ENCODE measurements at regions not wholly inside any gene's neighbourhood (a gene's known extent, or its start where the extent isn't known, plus 50 kb on each side); places are given as distances from the start of the nearest gene placed in this dataset.
"Not testable (repeated sequence)": the region's sequence is repeated elsewhere in the genome, so short reads cannot be mapped to it uniquely, and the experiment has no call there.

GRCh38 chr6:99668036-99668705, 61.5 kb downstream of the PRDM13 start:
- TF ChIP-seq ZNF274 (IDR thresholded peaks at IDR 0.05; ENCODE audit: low read depth, low read length) = no peak
- H3K4me3 ChIP-seq (ENCODE audit: low read length) = no peak overlapping the region

DNA sequence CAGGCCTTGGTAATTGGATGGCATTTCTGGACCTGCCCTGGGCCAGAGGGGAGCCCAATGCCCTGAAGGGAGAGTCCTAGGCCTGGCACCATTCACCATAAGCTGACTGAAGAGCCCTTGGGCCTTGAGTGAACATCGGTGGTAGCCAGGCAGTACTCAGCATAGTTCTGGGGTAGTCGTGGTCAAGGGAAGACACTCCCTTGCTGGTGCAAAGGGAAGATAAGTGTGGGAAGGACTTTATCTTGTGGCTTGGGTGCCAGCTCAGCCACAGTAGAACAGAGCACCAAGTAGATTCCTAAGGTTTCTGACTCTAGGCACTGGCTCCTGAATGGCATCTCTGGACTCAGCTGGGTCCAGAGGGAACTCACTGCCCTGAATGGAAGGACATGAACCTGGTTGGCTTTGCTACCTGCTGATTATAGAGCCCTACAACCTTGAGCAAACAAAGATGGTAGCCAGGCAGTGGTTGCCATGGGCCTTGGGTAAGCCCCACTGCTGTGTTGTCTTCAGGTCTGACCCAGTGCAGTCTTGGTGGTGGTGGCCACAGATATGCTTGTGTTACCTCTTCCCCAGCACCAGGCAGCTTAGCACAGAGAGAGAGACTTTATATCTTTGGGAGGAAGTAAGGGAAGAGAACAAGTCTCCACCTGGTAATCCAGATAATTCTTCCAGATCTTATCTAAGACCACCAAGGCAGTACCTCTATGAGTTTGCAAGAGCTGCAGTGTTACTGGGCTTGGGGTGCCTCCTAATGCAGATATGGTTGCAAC, 83.5 kb downstream of the PRDM13 start:
- H3K4me3 ChIP-seq (ENCODE audit: low read length) = no peak overlapping the region
- TF ChIP-seq ZNF274 (IDR thresholded peaks at IDR 0.05; ENCODE audit: low read depth, low read length) = no peak

- not testable (repeated sequence) for H3K4me3 ChIP-seq (ENCODE audit: low read length)
Measured at GRCh38 chr6:99702287-99702686, 95.7 kb downstream of the PRDM13 start.

DNA sequence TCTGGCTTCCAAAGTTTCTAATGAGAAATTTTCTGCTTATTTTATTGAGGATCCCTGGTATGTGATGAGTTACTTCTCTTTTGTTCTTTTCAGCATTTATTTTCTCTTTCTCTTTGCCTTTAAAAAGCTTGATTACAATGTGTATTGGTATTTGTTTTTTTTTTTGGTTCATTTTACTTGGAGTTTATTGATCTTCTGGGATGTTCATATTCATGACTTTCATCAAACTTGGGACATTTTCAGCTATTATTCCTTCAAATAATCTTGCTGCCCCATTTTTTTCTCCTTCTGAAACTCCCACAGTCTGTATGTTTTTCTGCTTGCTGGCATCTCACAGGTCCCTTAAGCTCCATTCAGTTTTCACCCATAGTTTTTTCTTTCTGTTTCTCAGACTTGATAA, 102.4 kb downstream of the PRDM13 start:
- TF ChIP-seq ZNF274 (IDR thresholded peaks at IDR 0.05; ENCODE audit: low read depth, low read length) = no peak
- H3K4me3 ChIP-seq (ENCODE audit: low read length) = no peak overlapping the region

GRCh38 chr6:99711302-99711701, 104.7 kb downstream of the PRDM13 start:
- TF ChIP-seq ZNF274 (IDR thresholded peaks at IDR 0.05; ENCODE audit: low read depth, low read length) = no peak

DNA sequence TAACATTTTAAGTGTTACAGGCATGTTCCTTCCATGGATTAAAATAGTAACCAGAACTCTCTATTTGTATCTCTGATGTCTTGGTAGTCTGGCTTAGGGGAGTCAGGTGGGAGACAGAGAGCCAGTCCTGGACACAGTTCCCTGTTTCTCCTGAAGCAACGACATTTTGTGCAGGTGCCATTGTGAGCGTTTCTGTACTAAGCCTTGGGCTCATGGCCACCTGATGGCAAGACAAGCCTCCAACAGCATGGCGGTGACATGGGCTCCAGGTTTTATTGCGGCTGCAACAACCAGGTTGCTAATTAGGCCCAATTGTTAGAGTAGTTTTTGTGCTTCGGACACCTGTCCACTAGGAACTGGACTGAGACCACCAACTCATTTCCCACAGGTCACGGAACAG, 105.3 kb downstream of the PRDM13 start:
- no peak overlapping the region for H3K4me3 ChIP-seq (ENCODE audit: low read length)
- TF ChIP-seq ZNF274 (IDR thresholded peaks at IDR 0.05; ENCODE audit: low read depth, low read length) = no peak

More at GRCh38 chr6:99711302-99711701, 104.7 kb downstream of the PRDM13 start:
- no peak overlapping the region for H3K4me3 ChIP-seq (ENCODE audit: low read length)

DNA sequence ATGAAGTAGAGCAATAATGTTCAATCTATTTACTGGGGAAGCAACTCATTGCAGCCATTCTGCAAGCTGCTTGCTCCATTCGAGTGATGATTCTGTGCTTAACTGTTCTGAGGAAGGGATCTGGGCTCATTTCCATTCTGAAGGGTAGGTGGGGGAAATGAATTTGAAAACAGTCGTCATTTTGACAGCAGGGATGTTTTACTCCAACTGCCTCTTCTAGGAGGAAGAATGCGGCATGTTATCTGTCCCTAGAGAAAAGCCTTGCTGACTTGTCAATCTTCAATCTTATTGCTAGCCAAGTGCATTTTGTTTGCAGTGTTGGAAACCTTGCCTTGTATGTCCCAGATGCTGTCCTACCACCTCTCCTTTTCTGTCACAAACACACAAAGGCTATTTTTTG, 105.9 kb downstream of the PRDM13 start:
- no peak overlapping the region for H3K4me3 ChIP-seq (ENCODE audit: low read length)
- TF ChIP-seq ZNF274 (IDR thresholded peaks at IDR 0.05; ENCODE audit: low read depth, low read length) = no peak

- H3K4me3 ChIP-seq (ENCODE audit: low read length) = not testable (repeated sequence)
Measured at GRCh38 chr6:99722043-99722442, 115.4 kb downstream of the PRDM13 start.

- not testable (repeated sequence) for H3K4me3 ChIP-seq (ENCODE audit: low read length)
Measured at GRCh38 chr6:99730237-99730636, 123.6 kb downstream of the PRDM13 start.

GRCh38 chr6:99736302-99736701, 129.7 kb downstream of the PRDM13 start:
- no peak overlapping the region for H3K4me3 ChIP-seq (ENCODE audit: low read length)
- no peak for TF ChIP-seq ZNF274 (IDR thresholded peaks at IDR 0.05; ENCODE audit: low read depth, low read length)

DNA sequence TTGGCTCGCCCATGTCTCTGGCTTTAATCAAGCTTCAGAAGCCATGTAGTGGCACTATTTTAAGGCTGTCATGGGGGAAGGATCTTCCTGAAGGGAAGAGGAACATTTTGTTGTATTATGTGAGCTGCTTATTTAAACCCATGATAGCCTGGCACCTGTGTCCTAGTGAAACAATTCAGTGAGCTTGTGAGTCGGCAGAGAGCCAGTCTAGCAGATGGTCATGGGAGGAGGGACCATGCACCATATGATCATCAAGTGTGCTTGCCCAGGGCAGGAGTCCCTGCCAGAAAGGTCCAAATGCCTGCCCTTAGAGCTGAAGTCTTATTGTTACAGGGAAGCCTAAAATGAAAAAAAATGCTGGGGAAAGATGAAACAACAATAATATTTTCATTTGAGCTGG, 132.9 kb downstream of the PRDM13 start:
- H3K4me3 ChIP-seq (ENCODE audit: low read length) = no peak overlapping the region
- TF ChIP-seq ZNF274 (IDR thresholded peaks at IDR 0.05; ENCODE audit: low read depth, low read length) = no peak

DNA sequence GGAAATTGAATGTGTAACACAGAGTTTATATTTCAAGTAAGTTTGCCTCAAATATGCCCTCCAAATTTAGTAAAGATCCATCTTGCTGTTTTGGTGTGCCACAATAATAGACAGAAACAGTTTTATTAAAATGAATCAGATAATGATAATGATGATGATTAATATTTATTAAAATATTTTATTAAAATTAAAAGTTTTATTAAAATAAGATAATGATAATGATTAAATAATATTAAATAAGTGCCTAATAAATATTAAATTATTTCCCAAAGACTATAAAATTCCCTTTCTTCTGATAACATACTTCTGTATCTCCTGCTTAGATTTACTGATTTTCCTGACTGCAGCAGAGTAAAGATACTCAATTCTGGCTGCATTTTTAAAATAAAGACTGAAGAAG, 134.5 kb downstream of the PRDM13 start:
- no peak overlapping the region for H3K4me3 ChIP-seq (ENCODE audit: low read length)
- no peak for TF ChIP-seq ZNF274 (IDR thresholded peaks at IDR 0.05; ENCODE audit: low read depth, low read length)

DNA sequence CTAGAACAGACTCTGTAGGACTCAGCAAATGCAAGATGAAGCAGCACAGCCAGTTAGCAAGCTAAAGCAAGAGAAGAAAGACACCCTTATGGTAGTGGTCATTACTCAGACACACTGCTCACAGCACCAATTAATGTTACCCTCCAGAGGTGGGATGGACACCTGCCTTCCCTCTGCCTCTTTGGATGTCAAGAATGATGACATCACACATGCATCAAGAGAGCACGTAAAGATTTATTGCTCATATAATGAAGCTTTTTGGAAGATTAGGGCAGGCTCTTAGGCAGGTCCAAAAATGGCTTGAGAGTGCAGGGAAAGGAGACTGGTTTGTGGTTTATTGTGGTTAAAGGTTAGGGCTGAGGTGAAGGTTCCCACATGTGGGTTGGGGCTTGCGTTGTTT, 137.0 kb downstream of the PRDM13 start:
- no peak for TF ChIP-seq ZNF274 (IDR thresholded peaks at IDR 0.05; ENCODE audit: low read depth, low read length)
- H3K4me3 ChIP-seq (ENCODE audit: low read length) = no peak overlapping the region

DNA sequence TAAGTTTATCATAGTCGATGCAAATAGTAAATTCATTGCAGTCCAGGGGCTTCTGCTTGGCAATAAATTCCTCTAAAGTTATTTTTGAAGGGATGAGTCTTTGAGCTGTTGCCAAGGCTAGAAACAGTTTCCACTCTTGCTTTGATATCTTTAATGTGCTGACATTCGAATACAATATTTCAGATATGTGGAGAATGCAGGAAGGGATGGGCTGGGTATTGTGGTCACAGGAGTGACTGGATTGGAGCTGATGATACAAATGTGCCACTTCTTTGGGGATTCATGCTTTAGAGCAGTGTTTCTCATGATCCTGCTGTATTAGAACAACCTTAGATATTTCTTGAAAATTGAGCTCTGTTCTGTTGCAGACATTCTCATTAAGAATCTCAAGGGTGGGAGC, 139.0 kb downstream of the PRDM13 start:
- no peak overlapping the region for H3K4me3 ChIP-seq (ENCODE audit: low read length)
- no peak for TF ChIP-seq ZNF274 (IDR thresholded peaks at IDR 0.05; ENCODE audit: low read depth, low read length)

GRCh38 chr6:99746261-99746895, 139.7 kb downstream of the PRDM13 start:
- no peak overlapping the region for H3K4me3 ChIP-seq (ENCODE audit: low read length)
- no peak for TF ChIP-seq ZNF274 (IDR thresholded peaks at IDR 0.05; ENCODE audit: low read depth, low read length)

Data from GM08714 (cell line).